ENCODE measurements at regions not wholly inside any gene's neighbourhood (a gene's known extent, or its start where the extent isn't known, plus 50 kb on each side); places are given as distances from the start of the nearest gene placed in this dataset.
A peak's percentile ranks its signal among the peaks of the same experiment; 100 is the strongest.

DNA sequence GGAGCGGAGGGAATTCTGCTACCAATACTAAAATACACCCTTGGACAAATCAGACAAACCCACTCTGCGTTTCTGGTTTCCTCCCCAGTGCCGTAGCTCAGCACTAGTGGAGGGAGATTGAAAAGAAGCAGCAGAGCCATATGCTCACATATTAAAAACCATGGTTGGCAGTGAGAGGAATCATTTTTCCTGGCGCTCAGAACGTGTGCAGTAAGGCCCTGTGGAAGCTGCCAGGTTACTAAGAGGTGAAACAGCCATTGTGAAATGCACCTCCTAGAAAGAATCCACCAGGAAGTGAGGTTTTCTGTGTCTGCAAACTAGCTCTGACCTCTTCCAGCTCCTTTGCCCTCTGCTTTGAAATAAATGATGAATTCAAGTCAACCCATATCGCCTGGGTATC lies 177.2 kb downstream of the ERCC6L2 start:
- Histone ChIP-seq H3K36me3 (no peaks in the 10 kb centered on the region), H3K27ac (no peak overlapping the region), H3K4me3 (replicated peaks in 1 of 3) (no peak overlapping the region), H3K27me3 (no peaks in the 10 kb centered on the region), H3K9me3 (no peaks in the 10 kb centered on the region), H3K4me1 (peaks cover 11 to 20% of the 10 kb centered on the region in 2 donors)
- TF ChIP-seq CTCF (IDR thresholded peaks at IDR 0.05) (no peak), POLR2A (IDR thresholded peaks at IDR 0.05) (no peak)
- 63 to 77% methylated on average over 6 of the region's 6 CpGs for WGBS, 2 donors
- no peak for DNase-seq
- intact Hi-C loops (cut with DNase I): no loop called here

DNA sequence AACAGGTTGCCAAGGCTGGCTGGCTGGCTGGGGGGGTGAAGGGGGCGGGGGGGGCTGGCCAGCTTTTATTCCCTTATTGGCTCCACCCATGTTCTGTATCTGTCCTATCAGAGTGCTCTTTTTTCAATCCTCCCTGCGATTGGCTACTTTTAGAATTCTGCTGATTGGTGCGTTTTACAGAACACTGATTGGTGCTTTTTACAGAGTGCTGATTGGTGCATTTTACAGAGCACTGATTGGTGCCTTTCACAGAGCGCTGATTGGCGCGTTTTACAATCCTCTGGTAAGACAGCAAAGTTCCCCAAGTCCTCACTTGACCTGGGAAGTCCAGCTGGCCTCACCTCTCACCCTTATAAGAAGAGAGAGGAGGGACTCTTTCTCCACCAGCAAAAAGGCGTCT lies 175.9 kb downstream of the ERCC6L2 start:
- peaks cover 11 to 25% of the 10 kb centered on the region in 2 donors for H3K4me1 ChIP-seq
- intact Hi-C loops (cut with DNase I): no loop called here
- no peaks in the 10 kb centered on the region for H3K36me3 ChIP-seq
- no peak overlapping the region for H3K4me3 ChIP-seq (replicated peaks in 1 of 3)
- no peak overlapping the region for H3K27ac ChIP-seq
- H3K27me3 ChIP-seq: no peaks in the 10 kb centered on the region
- H3K9me3 ChIP-seq: no peaks in the 10 kb centered on the region
- TF ChIP-seq POLR2A (IDR thresholded peaks at IDR 0.05): no peak
- no peak for DNase-seq
- WGBS, 2 donors: 83 to 85% methylated on average over 7 of the region's 7 CpGs

- H3K36me3 ChIP-seq: no peaks in the 10 kb centered on the region
- no peak overlapping the region for H3K4me3 ChIP-seq (replicated peaks in 1 of 3)
- no peaks in the 10 kb centered on the region for H3K27me3 ChIP-seq
- H3K9me3 ChIP-seq: no peaks in the 10 kb centered on the region
- no peak for DNase-seq
- intact Hi-C loops (cut with DNase I): no loop called here
- H3K4me1 ChIP-seq: peaks cover 11 to 25% of the 10 kb centered on the region in 2 donors
- TF ChIP-seq POLR2A (IDR thresholded peaks at IDR 0.05) (no peak), CTCF (IDR thresholded peaks at IDR 0.05) (no peak)
- H3K27ac ChIP-seq: no peak overlapping the region
- 93 to 95% methylated on average over 7 of the region's 7 CpGs for WGBS, 2 donors
Measured at GRCh38 chr9:96050861-96051155, 175.3 kb downstream of the ERCC6L2 start.

GRCh38 chr9:96050048-96050860 lies 174.8 kb downstream of the ERCC6L2 start:
- H3K27ac ChIP-seq: no peak overlapping the region

DNA sequence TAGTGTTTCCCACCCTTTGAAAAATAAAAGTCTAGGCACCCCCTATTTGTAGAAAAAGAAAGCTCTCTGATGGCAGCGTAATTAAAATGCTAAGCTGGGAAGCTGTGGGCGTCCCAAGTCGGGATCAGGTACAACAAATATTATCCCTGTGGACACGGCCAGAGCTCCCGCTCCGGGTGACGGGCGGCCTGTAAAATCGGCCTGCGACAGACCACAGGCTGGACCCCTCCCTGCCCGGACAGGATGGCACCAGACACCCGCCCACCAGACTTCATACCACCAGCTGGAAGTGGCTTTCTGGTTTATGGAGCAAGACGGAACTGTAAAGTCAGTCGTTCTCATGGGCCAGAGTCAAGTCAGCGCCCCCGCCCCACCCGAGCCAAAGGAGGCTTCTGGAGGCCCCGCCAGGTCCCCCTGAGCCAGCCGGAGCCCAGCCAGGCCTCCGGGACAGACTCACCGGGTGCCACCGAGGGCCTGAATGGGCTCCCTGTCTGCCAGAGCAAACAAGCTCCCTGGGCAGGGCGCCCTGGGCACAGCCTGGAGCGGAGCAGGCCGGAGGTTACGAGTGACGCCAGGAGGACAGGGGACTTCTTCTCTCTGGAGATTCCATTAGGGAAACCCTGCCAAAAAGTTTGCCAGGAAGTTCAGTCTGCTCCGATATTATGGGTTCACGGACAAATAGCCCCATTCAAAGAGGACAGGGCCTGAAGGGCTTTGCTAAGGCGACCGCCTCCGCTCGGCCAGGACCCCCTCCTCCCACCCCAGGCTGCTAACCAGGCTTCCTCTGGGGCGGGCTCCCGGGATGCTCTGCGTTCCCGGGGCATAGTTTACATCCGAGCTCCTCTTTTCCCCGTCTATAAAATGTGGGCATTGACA lies 173.7 kb downstream of the ERCC6L2 start:
- no peak overlapping the region for H3K4me3 ChIP-seq (replicated peaks in 1 of 3)
- peaks cover 11 to 25% of the 10 kb centered on the region in 2 donors for H3K4me1 ChIP-seq
- peak overlapping the region; percentile 29 to 74 (median 59) for H3K27ac ChIP-seq
- intact Hi-C loops (cut with DNase I): no loop called here
- 85 to 87% methylated on average over 32 to 38 of the region's 39 CpGs for WGBS, 2 donors
- TF ChIP-seq POLR2A (IDR thresholded peaks at IDR 0.05): no peak
- TF ChIP-seq CTCF (IDR thresholded peaks at IDR 0.05): no peak
- no peaks in the 10 kb centered on the region for H3K36me3 ChIP-seq
- no peaks in the 10 kb centered on the region for H3K9me3 ChIP-seq
- DNase-seq: peak in 1 of 2 donors; percentile 24
- no peaks in the 10 kb centered on the region for H3K27me3 ChIP-seq

More at GRCh38 chr9:96050048-96050860, 174.8 kb downstream of the ERCC6L2 start:
- TF ChIP-seq POLR2A (IDR thresholded peaks at IDR 0.05) (no peak), CTCF (IDR thresholded peaks at IDR 0.05) (no peak)
- H3K36me3 ChIP-seq: no peaks in the 10 kb centered on the region
- no peak for DNase-seq
- H3K27me3 ChIP-seq: no peaks in the 10 kb centered on the region
- intact Hi-C loops (cut with DNase I): no loop called here
- no peaks in the 10 kb centered on the region for H3K9me3 ChIP-seq
- WGBS, 2 donors: 91 to 94% methylated on average over 22 to 26 of the region's 30 CpGs
- H3K4me1 ChIP-seq: peaks cover 11 to 25% of the 10 kb centered on the region in 2 donors
- H3K4me3 ChIP-seq (replicated peaks in 1 of 3): no peak overlapping the region
